H1 (cell line): ENCODE measurements at regions not wholly inside any gene's neighbourhood (a gene's known extent, or its start where the extent isn't known, plus 50 kb on each side); places are given as distances from the start of the nearest gene placed in this dataset.

Experiments used
- TF ChIP-seq, protein P1 (sequence below): fragments of 300-600 bp; sonication (generic); IDR thresholded peaks from 2 replicates; pipeline ENCODE4 v1.7.1; 2012; ENCODE audit warnings: low read length, moderate library complexity, mild to moderate bottlenecking, inconsistent platforms; ENCODE audit not compliant: insufficient replicate concordance

DNA sequence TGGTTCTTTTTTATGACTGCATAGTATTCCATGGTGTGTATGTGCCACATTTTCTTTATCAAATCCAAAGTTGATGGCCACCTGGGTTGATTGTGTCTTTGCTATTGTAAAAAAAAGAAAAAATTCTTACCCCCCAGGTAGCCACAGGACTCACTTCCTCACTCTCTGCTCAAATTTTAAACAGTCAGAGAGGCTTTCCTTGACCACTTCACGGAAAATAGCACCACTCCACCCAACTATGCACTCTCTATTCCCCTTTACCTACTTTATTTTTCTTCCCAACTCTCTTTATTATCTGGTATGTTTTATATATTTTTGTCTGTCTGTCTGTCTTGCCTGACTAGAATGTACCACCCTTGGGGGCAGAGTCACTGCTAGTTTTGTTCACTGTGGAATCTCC lies 205.3 kb downstream of the BTG1 start (continued):
- TF ChIP-seq, protein P1, sequence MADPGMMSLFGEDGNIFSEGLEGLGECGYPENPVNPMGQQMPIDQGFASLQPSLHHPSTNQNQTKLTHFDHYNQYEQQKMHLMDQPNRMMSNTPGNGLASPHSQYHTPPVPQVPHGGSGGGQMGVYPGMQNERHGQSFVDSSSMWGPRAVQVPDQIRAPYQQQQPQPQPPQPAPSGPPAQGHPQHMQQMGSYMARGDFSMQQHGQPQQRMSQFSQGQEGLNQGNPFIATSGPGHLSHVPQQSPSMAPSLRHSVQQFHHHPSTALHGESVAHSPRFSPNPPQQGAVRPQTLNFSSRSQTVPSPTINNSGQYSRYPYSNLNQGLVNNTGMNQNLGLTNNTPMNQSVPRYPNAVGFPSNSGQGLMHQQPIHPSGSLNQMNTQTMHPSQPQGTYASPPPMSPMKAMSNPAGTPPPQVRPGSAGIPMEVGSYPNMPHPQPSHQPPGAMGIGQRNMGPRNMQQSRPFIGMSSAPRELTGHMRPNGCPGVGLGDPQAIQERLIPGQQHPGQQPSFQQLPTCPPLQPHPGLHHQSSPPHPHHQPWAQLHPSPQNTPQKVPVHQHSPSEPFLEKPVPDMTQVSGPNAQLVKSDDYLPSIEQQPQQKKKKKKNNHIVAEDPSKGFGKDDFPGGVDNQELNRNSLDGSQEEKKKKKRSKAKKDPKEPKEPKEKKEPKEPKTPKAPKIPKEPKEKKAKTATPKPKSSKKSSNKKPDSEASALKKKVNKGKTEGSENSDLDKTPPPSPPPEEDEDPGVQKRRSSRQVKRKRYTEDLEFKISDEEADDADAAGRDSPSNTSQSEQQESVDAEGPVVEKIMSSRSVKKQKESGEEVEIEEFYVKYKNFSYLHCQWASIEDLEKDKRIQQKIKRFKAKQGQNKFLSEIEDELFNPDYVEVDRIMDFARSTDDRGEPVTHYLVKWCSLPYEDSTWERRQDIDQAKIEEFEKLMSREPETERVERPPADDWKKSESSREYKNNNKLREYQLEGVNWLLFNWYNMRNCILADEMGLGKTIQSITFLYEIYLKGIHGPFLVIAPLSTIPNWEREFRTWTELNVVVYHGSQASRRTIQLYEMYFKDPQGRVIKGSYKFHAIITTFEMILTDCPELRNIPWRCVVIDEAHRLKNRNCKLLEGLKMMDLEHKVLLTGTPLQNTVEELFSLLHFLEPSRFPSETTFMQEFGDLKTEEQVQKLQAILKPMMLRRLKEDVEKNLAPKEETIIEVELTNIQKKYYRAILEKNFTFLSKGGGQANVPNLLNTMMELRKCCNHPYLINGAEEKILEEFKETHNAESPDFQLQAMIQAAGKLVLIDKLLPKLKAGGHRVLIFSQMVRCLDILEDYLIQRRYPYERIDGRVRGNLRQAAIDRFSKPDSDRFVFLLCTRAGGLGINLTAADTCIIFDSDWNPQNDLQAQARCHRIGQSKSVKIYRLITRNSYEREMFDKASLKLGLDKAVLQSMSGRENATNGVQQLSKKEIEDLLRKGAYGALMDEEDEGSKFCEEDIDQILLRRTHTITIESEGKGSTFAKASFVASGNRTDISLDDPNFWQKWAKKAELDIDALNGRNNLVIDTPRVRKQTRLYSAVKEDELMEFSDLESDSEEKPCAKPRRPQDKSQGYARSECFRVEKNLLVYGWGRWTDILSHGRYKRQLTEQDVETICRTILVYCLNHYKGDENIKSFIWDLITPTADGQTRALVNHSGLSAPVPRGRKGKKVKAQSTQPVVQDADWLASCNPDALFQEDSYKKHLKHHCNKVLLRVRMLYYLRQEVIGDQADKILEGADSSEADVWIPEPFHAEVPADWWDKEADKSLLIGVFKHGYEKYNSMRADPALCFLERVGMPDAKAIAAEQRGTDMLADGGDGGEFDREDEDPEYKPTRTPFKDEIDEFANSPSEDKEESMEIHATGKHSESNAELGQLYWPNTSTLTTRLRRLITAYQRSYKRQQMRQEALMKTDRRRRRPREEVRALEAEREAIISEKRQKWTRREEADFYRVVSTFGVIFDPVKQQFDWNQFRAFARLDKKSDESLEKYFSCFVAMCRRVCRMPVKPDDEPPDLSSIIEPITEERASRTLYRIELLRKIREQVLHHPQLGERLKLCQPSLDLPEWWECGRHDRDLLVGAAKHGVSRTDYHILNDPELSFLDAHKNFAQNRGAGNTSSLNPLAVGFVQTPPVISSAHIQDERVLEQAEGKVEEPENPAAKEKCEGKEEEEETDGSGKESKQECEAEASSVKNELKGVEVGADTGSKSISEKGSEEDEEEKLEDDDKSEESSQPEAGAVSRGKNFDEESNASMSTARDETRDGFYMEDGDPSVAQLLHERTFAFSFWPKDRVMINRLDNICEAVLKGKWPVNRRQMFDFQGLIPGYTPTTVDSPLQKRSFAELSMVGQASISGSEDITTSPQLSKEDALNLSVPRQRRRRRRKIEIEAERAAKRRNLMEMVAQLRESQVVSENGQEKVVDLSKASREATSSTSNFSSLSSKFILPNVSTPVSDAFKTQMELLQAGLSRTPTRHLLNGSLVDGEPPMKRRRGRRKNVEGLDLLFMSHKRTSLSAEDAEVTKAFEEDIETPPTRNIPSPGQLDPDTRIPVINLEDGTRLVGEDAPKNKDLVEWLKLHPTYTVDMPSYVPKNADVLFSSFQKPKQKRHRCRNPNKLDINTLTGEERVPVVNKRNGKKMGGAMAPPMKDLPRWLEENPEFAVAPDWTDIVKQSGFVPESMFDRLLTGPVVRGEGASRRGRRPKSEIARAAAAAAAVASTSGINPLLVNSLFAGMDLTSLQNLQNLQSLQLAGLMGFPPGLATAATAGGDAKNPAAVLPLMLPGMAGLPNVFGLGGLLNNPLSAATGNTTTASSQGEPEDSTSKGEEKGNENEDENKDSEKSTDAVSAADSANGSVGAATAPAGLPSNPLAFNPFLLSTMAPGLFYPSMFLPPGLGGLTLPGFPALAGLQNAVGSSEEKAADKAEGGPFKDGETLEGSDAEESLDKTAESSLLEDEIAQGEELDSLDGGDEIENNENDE: no peak
